ENCODE measurements at regions not wholly inside any gene's neighbourhood (a gene's known extent, or its start where the extent isn't known, plus 50 kb on each side); places are given as distances from the start of the nearest gene placed in this dataset.

GRCh38 chr3:86887876-86888275 is 103.1 kb downstream of the VGLL3 start:
- H3K27me3 ChIP-seq (replicated peaks in 1 of 2; ENCODE audit: control insufficient read depth in 2 of 2, insufficient read depth in 2 of 2, low read length in 1 of 2): no peaks in the 10 kb centered on the region
- ChIA-PET RAD21 (ENCODE audit: unreplicated experiment) (no interaction called here), SMC1A (ENCODE audit: uncharacterized antibody, unreplicated experiment) (no interaction called here), CTCF (no interaction called here), POLR2A (no interaction called here)
- H3K79me2 ChIP-seq (ENCODE audit: control insufficient read depth, insufficient read depth, low read length): no peaks in the 10 kb centered on the region
- no peak overlapping the region for H2AFZ ChIP-seq (ENCODE audit: control insufficient read depth, low read depth, low read length)
- no peaks in the 10 kb centered on the region for H4K20me1 ChIP-seq (ENCODE audit: control insufficient read depth, insufficient read depth)
- no peak overlapping the region for H3K9ac ChIP-seq (ENCODE audit: control insufficient read depth, insufficient read depth, low read length)
- BruUV-seq (replicated peaks): no TSS peak
- TF ChIP-seq CHD2 (IDR thresholded peaks at IDR 0.05; ENCODE audit: borderline replicate concordance, low read depth, low read length) (no peak), ZNF384 (IDR thresholded peaks at IDR 0.05; ENCODE audit: borderline replicate concordance, low read depth, low read length) (no peak), TAF1 (IDR thresholded peaks at IDR 0.05; ENCODE audit: borderline replicate concordance, low read depth, low read length) (no peak), MLLT1 (IDR thresholded peaks at IDR 0.05) (no peak), HDGF (IDR thresholded peaks at IDR 0.05) (no peak), TARDBP (IDR thresholded peaks at IDR 0.05; ENCODE audit: borderline replicate concordance) (no peak), IRF4 (IDR thresholded peaks at IDR 0.05; ENCODE audit: low read depth, low read length) (no peak), ATF7 (IDR thresholded peaks at IDR 0.05; ENCODE audit: low read depth) (no peak), NR2F1 (conservative IDR thresholded peaks at IDR 0.05) (no peak), JUNB (IDR thresholded peaks at IDR 0.05) (no peak), KLF5 (IDR thresholded peaks at IDR 0.05; ENCODE audit: partially characterized antibody) (no peak)
- ATAC-seq (no peak), FAIRE-seq (no peak), DNase-seq (ENCODE audit: low read depth, low spot score) (no peak)
- H3K36me3 ChIP-seq (ENCODE audit: control insufficient read depth in 2 of 2, insufficient read depth in 2 of 2, low read length in 1 of 2): no peaks in the 10 kb centered on the region
- H3K27ac ChIP-seq (ENCODE audit: control insufficient read depth, insufficient read depth): no peak overlapping the region
- in situ Hi-C loops (cut with MboI): no loop called here
- H3K9me3 ChIP-seq (replicated peaks; ENCODE audit: control insufficient read depth, insufficient read depth, low read length): no peaks in the 10 kb centered on the region
- H3K4me2 ChIP-seq (ENCODE audit: control insufficient read depth, insufficient read depth): no peak overlapping the region
- no peak overlapping the region for H3K4me3 ChIP-seq
- intact Hi-C loops (cut with micrococcal nuclease; ENCODE audit: unreplicated experiment): no loop called here
- H3K4me1 ChIP-seq (ENCODE audit: control insufficient read depth, insufficient read depth, low read length): no peaks in the 10 kb centered on the region
